ENCODE measurements at regions not wholly inside any gene's neighbourhood (a gene's known extent, or its start where the extent isn't known, plus 50 kb on each side); places are given as distances from the start of the nearest gene placed in this dataset.
"Not testable (repeated sequence)": the region's sequence is repeated elsewhere in the genome, so short reads cannot be mapped to it uniquely, and the experiment has no call there.

GRCh38 chr13:112263152-112263551, 113.0 kb upstream of the SPACA7 start:
- Histone ChIP-seq H3K27me3 (no peaks in the 10 kb centered on the region), H3K4me3 (no peak overlapping the region), H3K36me3 (no peaks in the 10 kb centered on the region), H3K9me3 (no peaks in the 10 kb centered on the region), H3K27ac (no peak overlapping the region), H3K4me1 (no peaks in the 10 kb centered on the region)
- intact Hi-C loops (cut with DNase I) = no loop called here
- TF ChIP-seq POLR2A (IDR thresholded peaks at IDR 0.05) (no peak), POLR2AphosphoS5 (IDR thresholded peaks at IDR 0.05; ENCODE audit: insufficient read depth in 1 of 2, low read depth in 1 of 2) (no peak), CTCF (IDR thresholded peaks at IDR 0.05) (no peak)
- DNase-seq (ENCODE audit: extremely low spot score in 2 of 2) = no peak

- no peaks in the 10 kb centered on the region for H3K4me1 ChIP-seq
- TF ChIP-seq CTCF (IDR thresholded peaks at IDR 0.05) (no peak), POLR2AphosphoS5 (IDR thresholded peaks at IDR 0.05; ENCODE audit: insufficient read depth in 1 of 2, low read depth in 1 of 2) (no peak), POLR2A (IDR thresholded peaks at IDR 0.05) (no peak)
- no peak overlapping the region for H3K27ac ChIP-seq
- DNase-seq (ENCODE audit: extremely low spot score in 2 of 2) = no peak
- no peaks in the 10 kb centered on the region for H3K36me3 ChIP-seq
- no peak overlapping the region for H3K4me3 ChIP-seq
- no peaks in the 10 kb centered on the region for H3K9me3 ChIP-seq
- intact Hi-C loops (cut with DNase I) = loop anchor here (5.0 kb wide), 1 partner anchor 360 kb away; no protein-coding TSS in a partner anchor
- no peaks in the 10 kb centered on the region for H3K27me3 ChIP-seq
These were observed 108.5 kb upstream of the SPACA7 start for GRCh38 chr13:112267660-112268059.

DNA sequence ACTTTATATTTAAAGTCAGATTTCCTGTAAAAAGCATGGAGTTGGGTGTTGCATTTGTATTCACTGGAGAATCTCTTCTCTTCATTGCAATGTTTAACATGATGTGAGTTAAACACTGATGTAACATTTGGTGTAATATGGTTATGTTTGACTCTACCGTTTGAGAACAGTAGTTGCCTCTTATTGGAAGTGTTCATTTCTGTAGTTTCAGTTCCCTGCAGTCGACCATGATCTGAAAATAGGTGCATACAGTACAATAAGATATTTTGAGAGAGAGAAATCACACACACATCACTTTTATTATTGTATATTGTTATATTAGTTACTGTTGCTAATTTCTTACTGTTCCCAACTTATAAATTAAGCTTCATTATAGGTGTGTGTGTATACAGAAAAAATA, 105.2 kb upstream of the SPACA7 start:
- intact Hi-C loops (cut with DNase I) = no loop called here
- no peak for DNase-seq (ENCODE audit: extremely low spot score in 2 of 2)

GRCh38 chr13:112286733-112287132, 89.4 kb upstream of the SPACA7 start:
- H3K9me3 ChIP-seq; H3K4me3 ChIP-seq; DNase-seq (ENCODE audit: extremely low spot score in 2 of 2); H3K4me1 ChIP-seq; H3K27me3 ChIP-seq; H3K36me3 ChIP-seq; H3K27ac ChIP-seq; intact Hi-C loops (cut with DNase I): not testable (repeated sequence)

More for the DNA sequence above, 105.2 kb upstream of the SPACA7 start:
- H3K4me3 ChIP-seq = no peak overlapping the region
- TF ChIP-seq POLR2AphosphoS5 (IDR thresholded peaks at IDR 0.05; ENCODE audit: insufficient read depth in 1 of 2, low read depth in 1 of 2) (no peak), CTCF (IDR thresholded peaks at IDR 0.05) (no peak)
- no peaks in the 10 kb centered on the region for H3K4me1 ChIP-seq
- H3K9me3 ChIP-seq = no peaks in the 10 kb centered on the region
- H3K36me3 ChIP-seq = no peaks in the 10 kb centered on the region
- no peak overlapping the region for H3K27ac ChIP-seq
- no peaks in the 10 kb centered on the region for H3K27me3 ChIP-seq

GRCh38 chr13:112320303-112320702, 55.9 kb upstream of the SPACA7 start:
- TF ChIP-seq CTCF (IDR thresholded peaks at IDR 0.05) = no peak
- no peak for TF ChIP-seq POLR2AphosphoS5 (IDR thresholded peaks at IDR 0.05; ENCODE audit: insufficient read depth in 1 of 2, low read depth in 1 of 2)
- TF ChIP-seq POLR2A (IDR thresholded peaks at IDR 0.05) = no peak
- no peaks in the 10 kb centered on the region for H3K27me3 ChIP-seq
- no peaks in the 10 kb centered on the region for H3K9me3 ChIP-seq
- H3K27ac ChIP-seq = no peak overlapping the region
- no peak overlapping the region for H3K4me3 ChIP-seq
- H3K4me1 ChIP-seq = no peaks in the 10 kb centered on the region
- intact Hi-C loops (cut with DNase I) = no loop called here
- no peaks in the 10 kb centered on the region for H3K36me3 ChIP-seq
- DNase-seq (ENCODE audit: extremely low spot score in 2 of 2) = no peak

- no peak for DNase-seq (ENCODE audit: extremely low spot score in 2 of 2)
- intact Hi-C loops (cut with DNase I) = no loop called here
- H3K4me3 ChIP-seq = no peak overlapping the region
- H3K36me3 ChIP-seq = no peaks in the 10 kb centered on the region
- TF ChIP-seq CTCF (IDR thresholded peaks at IDR 0.05) = no peak
- TF ChIP-seq POLR2AphosphoS5 (IDR thresholded peaks at IDR 0.05; ENCODE audit: insufficient read depth in 1 of 2, low read depth in 1 of 2) = no peak
- no peak for TF ChIP-seq POLR2A (IDR thresholded peaks at IDR 0.05)
- no peaks in the 10 kb centered on the region for H3K27me3 ChIP-seq
- no peaks in the 10 kb centered on the region for H3K9me3 ChIP-seq
- no peaks in the 10 kb centered on the region for H3K4me1 ChIP-seq
- H3K27ac ChIP-seq = no peak overlapping the region
These were observed 53.6 kb upstream of the SPACA7 start for GRCh38 chr13:112322557-112322956.
